GM21447 (cell line): ENCODE measurements at regions not wholly inside any gene's neighbourhood (a gene's known extent, or its start where the extent isn't known, plus 50 kb on each side); places are given as distances from the start of the nearest gene placed in this dataset.
"Not testable (repeated sequence)": the region's sequence is repeated elsewhere in the genome, so short reads cannot be mapped to it uniquely, and the experiment has no call there.

Experiments used
- ATAC-seq: cut with Tn5 transposase; IDR thresholded peaks from one replicate; pipeline ENCODE4 v1.9.1; 2021; ENCODE audit not compliant: unreplicated experiment

- no peak for ATAC-seq
Measured at GRCh38 chr6:125423047-125423446, 121.3 kb upstream of the HDDC2 start.

DNA sequence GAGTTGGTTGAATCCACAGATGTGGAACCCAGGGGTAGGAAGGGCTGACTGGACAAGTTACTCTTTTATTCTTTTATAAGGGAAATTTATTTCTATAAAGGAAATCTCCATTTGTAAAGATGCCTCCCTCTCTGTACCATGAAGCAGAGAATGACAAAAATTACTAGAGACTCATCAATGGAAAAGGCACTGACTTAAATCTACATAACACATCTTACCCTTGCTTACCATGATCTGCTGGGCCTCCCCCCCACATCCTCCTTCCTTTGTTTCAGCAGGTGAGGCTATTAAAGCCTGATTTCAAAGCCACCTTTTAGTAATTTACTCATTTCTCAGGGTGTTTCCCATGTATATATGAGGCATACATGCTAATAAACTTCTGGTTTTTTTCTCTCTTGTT is 130.2 kb upstream of the HDDC2 start:
- ATAC-seq = no peak

DNA sequence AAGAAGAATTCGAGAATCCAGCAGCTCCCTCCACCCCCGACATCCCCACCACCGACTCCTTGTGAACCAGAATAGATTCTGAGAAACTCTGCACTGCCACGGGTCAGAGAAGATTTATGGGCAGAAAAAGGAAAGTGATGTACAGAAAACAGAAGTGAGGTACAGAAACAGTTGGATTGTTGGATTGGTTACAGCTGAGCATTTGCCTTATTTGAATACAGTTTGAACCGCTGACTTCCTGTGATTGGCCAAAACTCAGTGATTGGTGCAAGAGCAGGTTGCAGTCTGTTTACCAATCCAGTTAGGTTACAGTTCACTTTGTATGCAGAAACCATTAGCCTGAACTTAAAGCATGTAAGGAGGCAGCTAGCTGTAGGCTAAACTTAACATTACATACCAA is 131.2 kb upstream of the HDDC2 start:
- peak; percentile 60 for ATAC-seq

DNA sequence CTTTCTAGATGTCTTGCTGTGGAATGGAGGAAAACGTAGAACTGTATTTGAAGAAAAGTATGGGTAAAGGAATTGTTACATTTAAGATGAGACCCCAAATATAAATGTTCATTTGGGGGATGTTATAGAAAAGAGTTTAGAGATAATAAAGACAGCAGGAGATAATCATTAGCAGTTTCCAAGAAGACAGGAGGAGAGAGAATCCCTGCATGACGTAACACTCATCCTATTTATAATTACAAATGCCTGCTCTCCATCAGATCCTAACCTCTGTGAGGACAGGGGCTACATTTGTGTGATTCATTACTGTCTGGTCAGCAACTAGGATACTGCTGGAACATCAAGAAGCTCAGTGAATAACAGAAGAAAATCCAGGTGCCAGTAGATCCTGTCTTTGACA is 133.0 kb upstream of the HDDC2 start:
- ATAC-seq = no peak

- ATAC-seq = no peak
Measured at GRCh38 chr6:125439512-125439911, 137.7 kb upstream of the HDDC2 start.

GRCh38 chr6:125444006-125444923 is 142.5 kb upstream of the HDDC2 start:
- ATAC-seq = no peak

- ATAC-seq = no peak
Measured at GRCh38 chr6:125445054-125445453, 143.3 kb upstream of the HDDC2 start.

GRCh38 chr6:125446011-125446410 is 144.2 kb upstream of the HDDC2 start:
- no peak for ATAC-seq

DNA sequence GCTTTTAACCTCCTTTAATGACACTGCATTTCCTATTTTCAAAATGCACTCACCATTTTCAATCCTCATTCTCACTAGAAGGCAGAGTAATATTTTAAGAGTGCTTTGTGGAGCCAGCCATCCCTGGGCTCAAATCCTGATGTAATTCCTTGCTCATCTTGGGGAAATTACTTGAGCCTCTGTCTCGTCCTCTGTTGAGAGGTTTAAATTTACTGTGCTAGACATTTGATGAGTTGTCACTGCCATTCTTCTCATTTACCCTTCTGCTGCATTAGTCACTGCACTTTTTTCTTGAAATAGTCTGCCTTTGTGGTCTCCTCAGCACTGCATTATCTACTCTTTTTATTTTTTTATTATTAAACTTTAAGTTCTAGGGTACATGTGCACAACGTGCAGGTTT is 150.0 kb upstream of the HDDC2 start:
- no peak for ATAC-seq

DNA sequence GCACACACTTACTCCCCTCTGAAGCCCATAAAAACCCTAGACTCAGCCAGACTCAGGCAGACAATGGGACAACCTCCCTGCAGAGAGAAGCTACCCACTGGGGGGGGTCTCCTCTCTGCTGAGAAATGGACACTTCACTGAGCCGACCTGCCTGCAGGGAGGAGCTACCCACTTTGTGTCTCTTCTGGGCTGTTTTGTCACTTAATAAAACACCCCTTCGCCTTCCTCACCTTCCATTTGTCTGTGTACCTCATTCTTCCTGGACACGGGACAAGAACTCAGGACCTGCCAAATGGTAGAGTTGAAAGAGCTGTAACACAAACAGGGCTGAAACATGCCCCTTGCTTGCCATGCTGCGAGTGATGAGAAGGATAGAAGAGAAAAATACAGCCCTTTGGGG is 151.7 kb upstream of the HDDC2 start:
- ATAC-seq = no peak

DNA sequence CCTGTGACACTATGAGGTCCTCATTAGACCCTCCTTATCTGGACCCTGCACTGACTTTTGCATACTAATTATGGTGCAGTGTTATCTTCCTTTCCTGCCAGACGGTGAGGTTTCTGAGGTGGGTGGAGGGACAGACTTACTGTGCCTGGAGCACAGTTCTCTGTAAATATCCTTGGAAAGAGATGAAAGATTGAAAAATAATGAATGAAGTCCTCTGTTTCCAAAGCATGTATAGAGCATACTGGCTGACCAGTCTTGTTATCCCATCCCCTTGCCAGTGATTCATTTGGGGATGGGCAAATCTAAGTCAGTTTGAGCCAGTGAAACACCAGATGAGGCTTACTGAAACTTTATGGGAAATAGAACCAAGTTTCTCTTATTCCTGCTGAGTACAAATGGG is 152.6 kb upstream of the HDDC2 start:
- no peak for ATAC-seq

- not testable (repeated sequence) for ATAC-seq
Measured at GRCh38 chr6:125458493-125458892, 156.7 kb upstream of the HDDC2 start.

DNA sequence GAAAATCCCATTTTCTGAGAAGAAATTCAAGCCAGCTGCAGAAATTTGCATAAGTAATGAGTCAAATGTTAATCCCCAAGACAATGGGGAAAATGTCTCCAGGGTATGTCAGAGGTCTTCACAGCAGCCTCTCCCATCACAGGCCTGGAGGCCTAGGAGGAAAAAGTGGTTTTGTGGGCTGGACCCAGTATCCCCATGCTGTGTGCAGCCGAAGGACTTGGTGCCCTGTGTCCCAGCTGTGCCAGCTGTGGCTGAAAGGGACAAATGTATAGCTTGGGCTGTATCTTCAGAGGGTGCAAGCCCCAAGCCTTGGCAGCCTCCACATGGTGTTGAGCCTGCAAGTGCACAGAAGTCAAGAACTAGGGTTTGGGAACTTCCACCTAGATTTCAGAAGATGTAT is 163.6 kb upstream of the HDDC2 start:
- not testable (repeated sequence) for ATAC-seq

- no peak for ATAC-seq
Measured at GRCh38 chr6:125469915-125470314, 168.1 kb upstream of the HDDC2 start.

DNA sequence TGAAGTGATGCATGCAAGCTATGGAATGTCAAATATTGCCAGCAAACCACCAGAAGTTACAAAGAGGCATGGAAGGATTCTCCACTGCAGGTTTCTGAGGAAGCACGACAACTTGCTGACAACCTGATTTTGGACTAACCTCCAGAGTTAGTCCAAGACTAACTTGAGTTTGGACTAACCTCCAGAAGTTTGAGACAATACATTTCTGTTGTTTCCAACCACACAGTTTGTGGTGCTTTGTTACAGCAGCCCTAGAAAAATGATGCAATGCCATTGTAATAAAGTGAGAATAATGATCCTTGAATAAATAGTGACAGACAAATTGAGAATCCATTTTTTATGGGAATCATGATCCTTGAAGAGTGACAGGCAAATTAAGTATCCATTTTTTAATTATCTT is 169.9 kb upstream of the HDDC2 start:
- ATAC-seq = no peak

GRCh38 chr6:125474061-125474460 is 172.3 kb upstream of the HDDC2 start:
- no peak for ATAC-seq

- ATAC-seq = no peak
Measured at GRCh38 chr6:125477156-125477555, 175.4 kb upstream of the HDDC2 start.

DNA sequence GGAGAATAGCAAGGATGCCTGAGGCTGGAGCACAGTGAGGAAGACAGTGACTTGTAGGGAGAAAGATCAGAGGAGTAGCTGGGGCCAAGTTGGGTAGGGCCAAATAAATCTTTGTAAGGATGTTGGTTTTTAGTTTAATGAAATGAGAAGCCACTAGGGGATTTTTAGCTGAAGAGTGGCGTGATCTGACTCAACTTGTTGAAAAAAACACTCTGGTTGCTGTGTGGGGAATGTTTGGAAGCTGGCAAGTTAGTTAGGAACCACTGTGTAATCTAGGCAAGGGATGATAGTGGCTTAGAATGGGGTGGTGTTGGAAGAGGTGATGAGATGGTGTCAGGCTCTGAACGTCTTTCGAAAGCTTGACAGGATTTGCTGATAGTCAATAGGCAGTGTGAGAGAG is 176.1 kb upstream of the HDDC2 start:
- ATAC-seq = no peak

GRCh38 chr6:125480146-125480545 is 178.4 kb upstream of the HDDC2 start:
- ATAC-seq = no peak

- ATAC-seq = no peak
Measured at GRCh38 chr6:125480571-125480970, 178.8 kb upstream of the HDDC2 start.

DNA sequence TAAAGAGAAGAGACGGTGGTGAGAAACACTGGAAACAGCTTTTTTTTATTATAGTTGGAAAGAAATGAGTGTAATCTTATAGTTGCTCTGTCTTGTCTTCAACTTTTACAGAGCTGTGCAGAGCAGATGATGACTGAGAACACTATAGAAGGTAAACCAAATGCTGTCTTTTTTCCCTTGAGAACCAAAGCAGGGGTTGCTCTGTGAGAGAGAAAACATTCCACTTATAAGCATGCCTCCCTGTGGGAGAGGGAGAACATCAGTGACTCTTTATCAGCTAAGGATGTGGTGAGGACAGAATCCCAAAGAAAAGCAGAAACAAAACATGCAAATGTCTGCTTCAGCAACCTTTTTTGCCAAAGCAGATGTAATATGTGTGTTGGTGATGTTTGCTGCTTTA is 179.3 kb upstream of the HDDC2 start:
- no peak for ATAC-seq

DNA sequence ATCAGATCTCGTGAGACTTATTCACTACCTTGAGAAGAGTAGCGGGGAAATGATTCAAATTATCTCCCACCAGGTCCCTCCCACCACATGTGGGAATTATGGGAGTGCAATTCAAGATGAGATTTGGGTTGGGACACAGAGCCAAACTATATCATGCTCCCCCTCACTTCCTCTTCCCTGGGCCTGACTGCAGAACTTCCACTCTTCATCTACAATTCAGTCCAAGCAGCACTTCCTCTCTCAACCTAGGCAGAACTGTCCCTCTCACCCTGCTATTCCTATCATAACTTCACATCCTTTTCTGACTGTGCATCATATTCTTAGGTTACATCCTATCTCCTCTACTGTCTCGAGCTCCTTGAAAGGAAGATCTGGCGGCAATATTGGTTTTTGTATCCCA is 184.0 kb upstream of the HDDC2 start:
- ATAC-seq = no peak

DNA sequence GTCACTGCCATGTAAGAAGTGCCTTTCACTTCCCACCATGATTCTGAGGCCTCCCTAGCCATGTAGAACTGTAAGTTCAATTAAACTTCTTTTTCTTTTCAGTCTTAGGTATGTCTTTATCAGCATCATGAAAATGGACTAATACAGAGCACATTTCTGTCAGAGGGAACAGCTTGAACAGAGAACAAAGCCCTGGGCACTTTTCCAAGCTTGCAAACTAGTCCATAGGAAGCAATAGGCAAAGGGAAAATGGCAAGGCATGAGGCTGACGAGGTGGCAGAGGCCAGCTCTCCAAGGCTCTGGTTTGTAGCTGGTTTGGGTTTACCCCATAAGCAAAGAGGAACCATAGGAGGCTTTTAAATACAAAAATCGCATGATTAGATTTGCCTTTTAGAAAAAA is 185.1 kb upstream of the HDDC2 start:
- no peak for ATAC-seq
